Tibial artery (tissue), 4 donors: ENCODE measurements at regions not wholly inside any gene's neighbourhood (a gene's known extent, or its start where the extent isn't known, plus 50 kb on each side); places are given as distances from the start of the nearest gene placed in this dataset.
"Not testable (repeated sequence)": the region's sequence is repeated elsewhere in the genome, so short reads cannot be mapped to it uniquely, and the experiment has no call there.

Source experiments
- DNase-seq, 2 donors: peaks; one replicate each; pipeline ENCODE4 v3.0.0-alpha.2; 2019
- H3K27ac ChIP-seq, 2 donors: fragments of 200-600 bp; sonication (generic) in 1 of 2; 1 replicate in 1 of 2; 2 replicates in 1 of 2; pipeline ENCODE4 v1.5.1; 2018 to 2019; ENCODE audit warnings: mild to moderate bottlenecking in 1 of 2
- H3K27me3 ChIP-seq, 2 donors: fragments of 200-600 bp; sonication (generic) in 1 of 2; one replicate each; pipeline versions ENCODE4 v1.5.1 to v1.6.0; 2016 to 2019
- H3K36me3 ChIP-seq, 3 donors: fragments of 200-600 bp; sonication (generic) in 2 of 3; one replicate each; pipeline ENCODE4 v1.5.1; 2016 to 2019; ENCODE audit warnings: mild to moderate bottlenecking in 2 of 3
- H3K4me1 ChIP-seq, 4 donors: fragments of 200-600 bp; sonication (generic) in 2 of 4; 1 replicate in 3 of 4; 2 replicates in 1 of 4; pipeline ENCODE4 v1.5.1; 2016 to 2019
- H3K4me3 ChIP-seq, 2 donors: fragments of 200-600 bp; sonication (generic) in 1 of 2; 1 replicate in 1 of 2; 2 replicates in 1 of 2; pipeline ENCODE4 v1.5.1; 2018 to 2019; ENCODE audit warnings: mild to moderate bottlenecking in 2 of 2
- H3K9me3 ChIP-seq, 3 donors: fragments of 200-600 bp; sonication (generic) in 1 of 3; one replicate each; pipeline ENCODE4 v1.5.1; 2016 to 2019
- intact Hi-C: fragments of 100-400 bp; cut with DNase I; formaldehyde crosslinking; loops from one replicate; pipeline ENCODE4 v1.15.0; 2023; ENCODE audit warnings: low total_unique reads
- TF ChIP-seq, protein P1 (sequence below), 2 experiments: fragments of 200-600 bp in 1 of 2; fragments of 450-650 bp in 1 of 2; IDR thresholded peaks; one replicate each; pipeline ENCODE4 v1.5.1; 2017 to 2019; ENCODE audit warnings: antibody characterized with exemption in 2 of 2, mild to moderate bottlenecking in 1 of 2, moderate library complexity in 1 of 2

DNA sequence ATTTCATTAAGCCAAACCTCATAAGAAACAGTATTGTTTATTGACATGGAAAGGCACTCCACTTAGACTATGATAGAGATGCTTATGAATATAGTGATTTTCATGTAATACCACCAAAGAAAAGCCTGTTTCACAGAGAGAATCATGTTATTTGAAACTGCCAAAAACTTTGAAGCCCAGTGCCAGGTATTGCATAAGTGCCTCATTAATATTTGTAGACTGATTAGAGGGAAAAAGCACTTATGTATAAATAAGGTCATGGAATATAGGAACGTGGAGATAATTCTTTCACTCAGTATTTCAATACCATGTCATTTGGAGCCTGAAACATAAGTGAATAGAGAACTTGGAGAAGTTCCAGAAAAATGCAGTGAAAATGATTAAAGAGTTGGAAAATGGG, 162.6 kb upstream of the CRIM1 start:
- no peaks in the 10 kb centered on the region for H3K27me3 ChIP-seq
- H3K4me1 ChIP-seq = no peaks in the 10 kb centered on the region
- TF ChIP-seq, protein P1, sequence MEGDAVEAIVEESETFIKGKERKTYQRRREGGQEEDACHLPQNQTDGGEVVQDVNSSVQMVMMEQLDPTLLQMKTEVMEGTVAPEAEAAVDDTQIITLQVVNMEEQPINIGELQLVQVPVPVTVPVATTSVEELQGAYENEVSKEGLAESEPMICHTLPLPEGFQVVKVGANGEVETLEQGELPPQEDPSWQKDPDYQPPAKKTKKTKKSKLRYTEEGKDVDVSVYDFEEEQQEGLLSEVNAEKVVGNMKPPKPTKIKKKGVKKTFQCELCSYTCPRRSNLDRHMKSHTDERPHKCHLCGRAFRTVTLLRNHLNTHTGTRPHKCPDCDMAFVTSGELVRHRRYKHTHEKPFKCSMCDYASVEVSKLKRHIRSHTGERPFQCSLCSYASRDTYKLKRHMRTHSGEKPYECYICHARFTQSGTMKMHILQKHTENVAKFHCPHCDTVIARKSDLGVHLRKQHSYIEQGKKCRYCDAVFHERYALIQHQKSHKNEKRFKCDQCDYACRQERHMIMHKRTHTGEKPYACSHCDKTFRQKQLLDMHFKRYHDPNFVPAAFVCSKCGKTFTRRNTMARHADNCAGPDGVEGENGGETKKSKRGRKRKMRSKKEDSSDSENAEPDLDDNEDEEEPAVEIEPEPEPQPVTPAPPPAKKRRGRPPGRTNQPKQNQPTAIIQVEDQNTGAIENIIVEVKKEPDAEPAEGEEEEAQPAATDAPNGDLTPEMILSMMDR (IDR thresholded peaks at IDR 0.05) = no peak
- no peak for DNase-seq
- H3K9me3 ChIP-seq = no peaks in the 10 kb centered on the region
- no peak overlapping the region for H3K4me3 ChIP-seq
- intact Hi-C loops = no loop called here
- H3K36me3 ChIP-seq = no peaks in the 10 kb centered on the region
- no peak overlapping the region for H3K27ac ChIP-seq

GRCh38 chr2:36190097-36190496, 165.5 kb upstream of the CRIM1 start:
- H3K27ac ChIP-seq = no peak overlapping the region
- H3K27me3 ChIP-seq = no peaks in the 10 kb centered on the region
- no peaks in the 10 kb centered on the region for H3K4me1 ChIP-seq
- H3K4me3 ChIP-seq = no peak overlapping the region
- no peak for DNase-seq
- TF ChIP-seq, protein P1 (IDR thresholded peaks at IDR 0.05) = no peak
- no peaks in the 10 kb centered on the region for H3K36me3 ChIP-seq
- no peaks in the 10 kb centered on the region for H3K9me3 ChIP-seq
- intact Hi-C loops = no loop called here

GRCh38 chr2:36185624-36186023, 170.0 kb upstream of the CRIM1 start:
- DNase-seq = no peak
- Histone ChIP-seq H3K9me3 (no peaks in the 10 kb centered on the region), H3K4me3 (no peak overlapping the region), H3K27ac (no peak overlapping the region), H3K27me3 (no peaks in the 10 kb centered on the region), H3K36me3 (no peaks in the 10 kb centered on the region), H3K4me1 (no peaks in the 10 kb centered on the region)
- intact Hi-C loops = no loop called here
- TF ChIP-seq, protein P1 (IDR thresholded peaks at IDR 0.05) = no peak

- Histone ChIP-seq H3K27ac (no peak overlapping the region), H3K9me3 (no peaks in the 10 kb centered on the region), H3K27me3 (no peaks in the 10 kb centered on the region), H3K4me1 (no peaks in the 10 kb centered on the region), H3K36me3 (no peaks in the 10 kb centered on the region), H3K4me3 (no peak overlapping the region)
- TF ChIP-seq, protein P1 (IDR thresholded peaks at IDR 0.05) = no peak
- no peak for DNase-seq
- intact Hi-C loops = no loop called here
Measured at GRCh38 chr2:36184848-36185247, 170.7 kb upstream of the CRIM1 start.

DNA sequence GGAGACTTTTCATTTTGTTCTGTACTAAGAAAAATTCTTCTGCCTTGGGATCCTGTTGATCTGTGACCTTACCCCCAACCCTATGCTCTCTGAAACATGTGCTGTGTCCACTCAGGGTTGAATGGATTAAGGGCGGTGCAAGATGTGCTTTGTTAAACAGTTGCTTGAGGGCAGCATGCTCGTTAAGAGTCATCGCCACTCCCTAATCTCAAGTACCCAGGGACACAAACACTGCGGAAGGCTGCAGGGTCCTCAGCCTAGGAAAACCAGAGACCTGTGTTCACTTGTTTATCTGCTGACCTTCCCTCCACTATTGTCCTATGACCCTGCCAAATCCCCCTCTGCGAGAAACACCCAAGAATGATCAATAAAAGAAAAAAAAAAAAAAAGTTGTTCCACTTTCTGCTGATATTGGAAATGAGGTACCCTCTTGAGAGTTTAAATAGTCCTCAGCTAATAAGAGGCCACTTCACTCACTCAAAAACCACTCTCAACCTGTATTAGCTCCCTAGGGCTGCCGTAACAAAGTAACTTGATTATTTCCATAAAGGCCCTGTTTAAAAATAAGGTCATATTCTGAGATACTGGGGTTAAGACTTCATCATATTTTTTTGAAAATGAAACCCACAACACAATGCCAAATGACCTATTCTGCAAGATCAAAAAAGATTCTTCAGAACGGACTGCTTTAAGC, 174.6 kb upstream of the CRIM1 start:
- intact Hi-C loops, DNase-seq: not testable (repeated sequence)

GRCh38 chr2:36180293-36180692, 175.3 kb upstream of the CRIM1 start:
- H3K9me3 ChIP-seq, H3K27ac ChIP-seq, DNase-seq, intact Hi-C loops, H3K4me3 ChIP-seq, H3K36me3 ChIP-seq, H3K27me3 ChIP-seq, H3K4me1 ChIP-seq: not testable (repeated sequence)

More for the DNA sequence above, 174.6 kb upstream of the CRIM1 start:
- not testable (repeated sequence) for H3K36me3 ChIP-seq, H3K4me3 ChIP-seq, H3K27me3 ChIP-seq, H3K9me3 ChIP-seq, H3K27ac ChIP-seq, H3K4me1 ChIP-seq

- H3K27me3 ChIP-seq, DNase-seq, H3K4me1 ChIP-seq, H3K27ac ChIP-seq, intact Hi-C loops, H3K4me3 ChIP-seq, H3K9me3 ChIP-seq, H3K36me3 ChIP-seq: not testable (repeated sequence)
Measured at GRCh38 chr2:36179668-36180269, 175.8 kb upstream of the CRIM1 start.
